NOMO-1 treated with DMSO at 0.1 percent for 48 hours (cell line): ENCODE measurements at regions not wholly inside any gene's neighbourhood (a gene's known extent, or its start where the extent isn't known, plus 50 kb on each side); places are given as distances from the start of the nearest gene placed in this dataset.

ENCODE experiments used
- DNase-seq: peaks from one replicate; lab custom pipeline; 2025; ENCODE audit not compliant: unreplicated experiment; lab: John Stamatoyannopoulos, UW

DNA sequence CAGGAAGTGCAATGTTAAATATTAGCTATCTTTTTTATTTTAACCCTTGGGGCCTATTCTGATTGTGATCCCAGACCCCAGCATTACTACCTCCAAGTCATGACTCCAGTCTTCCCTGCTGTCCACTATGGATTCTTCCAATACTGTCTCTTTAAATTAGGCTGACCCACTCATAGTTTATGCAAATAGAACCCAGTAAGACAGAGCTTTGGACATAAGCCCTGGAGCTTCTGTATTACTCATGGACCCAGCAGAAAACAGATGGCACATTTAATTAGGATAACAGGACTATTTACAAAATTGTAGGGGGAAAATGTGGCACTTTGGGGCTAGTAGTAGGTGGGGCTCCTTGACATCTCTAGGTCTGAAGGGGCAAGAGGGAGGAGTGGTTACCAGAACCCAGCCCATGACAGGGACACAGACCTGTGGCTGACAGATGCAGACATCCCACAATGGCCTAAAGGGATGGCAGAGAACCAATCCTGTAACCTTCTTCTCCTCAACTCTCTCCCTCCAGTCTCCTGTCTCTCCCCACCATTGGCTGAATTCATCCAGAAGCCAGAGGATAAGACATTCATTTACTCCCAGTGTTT lies 233.5 kb downstream of the OMA1 start:
- no peak for DNase-seq

DNA sequence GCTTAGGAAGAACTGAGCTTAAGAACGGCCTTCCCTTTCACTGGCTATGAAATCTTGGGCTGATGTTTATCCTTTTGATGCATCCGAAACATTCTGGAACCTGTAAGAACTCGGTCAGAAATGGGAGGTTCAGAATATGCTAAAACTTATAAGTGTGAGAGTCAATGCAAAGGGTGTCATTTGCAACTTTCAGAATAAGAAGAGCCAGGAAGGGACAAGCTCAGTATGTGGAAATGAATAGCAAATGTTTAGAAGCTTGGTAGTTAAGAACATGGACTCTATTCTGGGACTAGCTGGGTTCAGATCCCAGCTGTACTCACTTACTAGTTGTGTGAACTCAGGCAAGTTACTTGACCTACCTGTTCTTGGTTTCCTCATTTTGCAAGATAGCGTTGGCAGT lies 234.1 kb downstream of the OMA1 start:
- DNase-seq = no peak

DNA sequence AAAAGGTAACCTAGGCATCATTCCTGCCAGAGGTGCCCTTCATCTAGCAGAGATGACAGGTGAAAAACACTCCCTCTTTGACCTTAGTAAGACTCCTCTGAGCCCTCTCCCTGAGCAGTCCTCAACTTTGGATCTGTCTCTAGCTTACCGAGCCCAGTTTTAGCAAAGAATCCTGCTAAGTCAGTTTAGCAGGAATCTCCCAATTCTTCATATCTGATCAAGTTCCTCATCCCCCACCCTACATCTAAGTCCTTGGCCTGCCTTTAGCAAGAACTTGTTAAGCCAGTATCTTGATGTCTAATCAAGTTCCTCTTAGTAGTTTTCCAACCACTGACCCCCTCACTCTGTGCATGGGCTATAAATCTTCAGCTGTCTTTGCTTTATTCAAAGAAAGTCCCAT lies 235.6 kb downstream of the OMA1 start:
- DNase-seq = peak; percentile 28

DNA sequence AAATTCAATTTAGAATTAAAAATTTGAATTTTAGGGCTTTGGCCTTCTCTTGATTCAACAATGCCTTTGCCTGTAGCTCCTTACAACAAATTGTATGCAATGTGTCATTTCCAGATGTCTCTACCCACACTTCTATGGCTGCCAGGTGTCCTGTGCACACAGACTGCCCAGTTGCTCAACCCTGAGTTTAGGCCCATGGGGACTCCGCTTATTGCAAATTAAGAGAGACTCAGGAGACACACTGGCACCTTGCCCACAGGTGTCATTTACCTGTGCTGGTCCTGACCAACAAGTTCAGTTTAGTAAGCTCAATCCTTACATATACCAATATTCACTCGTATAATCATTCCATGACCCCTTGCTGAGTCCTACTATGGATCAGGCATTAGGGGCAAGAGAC lies 236.1 kb downstream of the OMA1 start:
- DNase-seq = no peak

DNA sequence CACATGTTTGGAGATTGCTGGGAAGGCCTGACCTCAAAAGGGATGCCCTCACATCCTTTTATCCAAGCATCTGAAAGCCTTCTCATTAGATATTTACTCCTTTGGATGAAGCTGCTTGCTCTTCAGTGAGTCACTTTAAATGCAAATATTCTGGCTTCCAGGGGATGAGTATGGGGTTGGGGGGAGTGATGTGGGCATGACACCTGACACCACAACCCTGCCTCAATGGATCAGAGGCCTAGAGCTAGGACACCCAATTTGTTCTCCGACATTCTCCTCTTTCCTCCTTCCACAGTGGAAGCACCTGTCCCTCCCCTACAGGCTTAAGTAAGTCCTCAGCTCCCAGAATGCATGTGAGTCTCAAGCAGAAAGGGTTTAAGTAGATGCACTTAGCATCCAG lies 238.3 kb downstream of the OMA1 start:
- no peak for DNase-seq

DNA sequence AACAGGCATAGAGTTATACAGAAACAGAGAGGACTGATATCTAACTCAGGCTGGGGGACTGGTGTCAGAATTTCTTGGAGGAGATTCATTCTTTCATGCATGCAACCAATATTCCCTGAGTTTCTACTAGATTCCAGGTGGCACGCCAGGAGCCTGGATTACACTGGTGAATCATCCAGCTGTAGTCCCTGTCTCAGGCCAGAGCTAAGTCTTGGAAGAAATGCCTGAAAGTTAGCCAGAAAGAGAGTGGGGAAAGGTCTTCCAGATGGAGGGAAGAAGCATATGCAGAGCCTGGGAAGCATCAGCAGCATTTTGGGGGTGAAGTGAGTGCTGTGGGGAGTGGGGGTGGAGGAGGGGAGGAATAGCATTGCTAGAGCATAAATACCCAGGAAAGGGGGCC lies 239.1 kb downstream of the OMA1 start:
- no peak for DNase-seq

DNA sequence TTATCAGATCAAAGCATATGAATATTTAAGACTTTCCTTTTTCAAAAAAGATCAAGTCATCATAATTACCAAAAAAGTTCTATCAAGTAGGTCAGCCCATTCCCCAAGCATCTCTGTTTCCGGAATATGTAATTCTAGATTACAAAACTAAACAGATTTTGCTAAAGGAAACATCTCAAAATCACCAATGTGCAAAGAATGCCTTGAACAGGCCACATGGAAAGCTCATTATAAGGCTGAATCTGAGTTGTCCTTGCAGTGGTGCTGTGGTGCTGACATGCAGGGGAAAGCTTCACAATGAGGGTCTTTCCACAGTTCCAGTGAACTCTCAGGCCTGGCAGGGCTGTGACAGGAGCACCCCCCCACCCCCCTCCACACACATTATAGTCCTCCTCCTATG lies 240.9 kb downstream of the OMA1 start:
- no peak for DNase-seq

DNA sequence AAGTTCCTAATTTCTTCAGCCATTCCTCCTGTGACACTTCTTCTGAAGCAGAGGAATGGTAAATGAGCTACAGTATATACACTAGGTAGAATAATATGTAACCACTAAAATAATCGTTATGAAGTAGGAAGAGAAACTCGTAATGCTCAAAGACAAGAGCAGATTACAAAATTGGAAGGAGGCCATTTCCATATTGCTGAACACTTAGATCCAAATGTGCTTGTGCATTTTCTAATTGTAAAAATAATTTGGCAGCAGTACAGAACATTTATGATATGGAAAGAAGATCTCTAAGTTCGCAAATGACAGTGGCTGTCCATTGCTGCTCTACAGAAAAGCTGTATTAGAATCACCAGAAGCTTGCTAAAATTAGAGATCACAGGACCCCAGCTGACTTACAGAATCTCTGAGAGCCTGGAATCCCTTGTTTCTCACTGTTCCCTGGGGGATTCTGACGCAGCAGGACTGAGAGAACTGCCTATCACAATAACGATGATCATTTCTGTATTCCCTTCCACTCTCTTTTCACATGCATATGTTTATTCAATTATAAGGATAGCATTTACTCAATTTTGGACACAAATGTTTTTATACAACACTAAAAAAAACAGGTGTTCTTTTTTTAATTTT lies 242.1 kb downstream of the OMA1 start:
- peak; percentile 43 for DNase-seq

DNA sequence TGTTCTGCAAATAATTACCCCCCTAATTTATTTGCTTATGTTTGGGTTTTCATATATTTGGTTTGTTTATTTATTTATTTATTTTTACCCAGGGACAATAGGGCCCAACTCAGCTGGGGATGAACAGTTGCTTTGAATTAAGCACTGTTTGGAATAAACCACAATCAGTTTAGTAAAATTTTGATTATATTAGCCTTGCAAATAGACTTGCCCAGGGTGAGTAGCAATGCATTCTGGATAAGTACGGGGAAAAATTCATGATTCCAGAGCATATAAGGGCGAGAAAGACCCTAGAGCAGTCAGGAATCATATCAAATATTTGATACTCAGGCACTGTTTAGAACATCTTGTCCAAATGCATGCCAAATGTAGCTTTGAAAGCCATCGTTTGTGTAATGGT lies 242.7 kb downstream of the OMA1 start:
- no peak for DNase-seq

DNA sequence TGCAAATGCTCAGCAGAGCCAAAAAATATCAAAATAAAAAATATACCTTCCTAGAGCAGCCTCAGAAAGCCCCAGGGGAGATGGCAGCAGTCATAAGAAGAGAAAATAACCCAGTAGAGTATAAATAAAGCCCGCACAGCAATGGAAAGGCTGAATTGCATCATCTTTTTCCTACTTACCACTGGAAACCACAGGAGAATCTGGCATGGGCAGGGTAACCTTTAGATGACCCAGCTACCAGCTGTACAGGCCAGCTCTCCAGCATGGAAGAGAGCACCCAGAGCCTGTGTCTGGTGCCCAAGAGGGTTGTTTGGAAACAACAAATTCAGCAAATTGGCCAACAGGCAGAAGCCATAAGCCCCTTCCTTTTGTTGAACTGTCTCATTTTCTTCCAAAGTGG lies 253.1 kb downstream of the OMA1 start:
- DNase-seq = no peak

DNA sequence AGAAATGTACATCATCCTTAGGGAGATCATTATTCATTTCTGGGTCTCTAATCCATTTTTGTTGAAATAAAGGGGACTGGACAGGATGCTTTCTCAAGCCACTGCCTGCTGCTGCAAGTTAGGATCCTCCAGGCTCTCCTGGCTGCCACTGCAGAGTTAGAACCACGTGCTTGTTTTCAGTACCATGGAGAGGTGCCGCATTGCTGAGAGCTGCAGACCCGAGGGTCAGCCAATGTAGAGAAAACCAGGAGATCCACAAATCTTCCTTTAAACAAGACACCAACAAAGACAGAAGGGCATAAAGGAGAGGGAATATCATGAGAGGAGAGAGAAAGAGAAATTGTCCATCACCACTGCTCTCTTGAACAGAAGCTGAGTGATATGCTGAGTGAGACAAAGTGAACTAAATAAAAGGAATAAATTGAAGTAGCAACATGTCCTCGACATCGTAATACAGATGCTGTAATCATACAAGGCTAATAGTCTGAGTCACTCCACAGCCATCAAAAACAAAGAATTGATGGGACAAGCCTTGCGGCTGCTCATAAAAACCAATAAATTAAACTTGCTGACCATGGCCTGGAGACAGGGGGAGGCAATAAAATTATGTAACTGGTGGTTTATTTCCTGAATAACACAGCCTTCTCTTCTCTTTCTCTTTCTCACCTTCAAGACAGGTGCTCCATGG lies 255.7 kb downstream of the OMA1 start:
- peak; percentile 2 for DNase-seq

DNA sequence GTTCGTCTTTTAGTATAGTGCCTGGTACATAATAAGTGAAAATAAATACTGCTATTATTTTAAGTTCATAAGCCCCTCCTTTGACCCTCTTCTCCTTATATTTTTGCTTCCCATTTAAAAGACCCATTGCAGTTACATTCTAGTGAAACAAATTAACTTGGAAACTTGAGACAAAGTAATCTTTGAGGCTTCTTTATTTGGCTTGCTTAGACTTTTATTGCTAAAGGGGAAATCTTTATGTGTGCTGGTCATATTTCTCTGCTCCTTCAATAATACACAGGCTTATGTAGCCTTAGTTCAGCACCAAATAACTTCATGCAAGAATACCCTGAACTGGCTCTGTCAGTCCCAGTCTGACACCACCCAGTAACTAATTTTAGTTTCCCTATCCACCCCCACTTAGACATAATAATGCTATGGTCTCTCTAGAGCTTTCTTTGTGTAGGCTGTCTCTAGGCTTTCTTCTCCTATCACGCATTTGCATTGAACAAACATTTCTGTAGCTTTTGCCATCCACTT lies 257.8 kb downstream of the OMA1 start:
- DNase-seq = no peak

DNA sequence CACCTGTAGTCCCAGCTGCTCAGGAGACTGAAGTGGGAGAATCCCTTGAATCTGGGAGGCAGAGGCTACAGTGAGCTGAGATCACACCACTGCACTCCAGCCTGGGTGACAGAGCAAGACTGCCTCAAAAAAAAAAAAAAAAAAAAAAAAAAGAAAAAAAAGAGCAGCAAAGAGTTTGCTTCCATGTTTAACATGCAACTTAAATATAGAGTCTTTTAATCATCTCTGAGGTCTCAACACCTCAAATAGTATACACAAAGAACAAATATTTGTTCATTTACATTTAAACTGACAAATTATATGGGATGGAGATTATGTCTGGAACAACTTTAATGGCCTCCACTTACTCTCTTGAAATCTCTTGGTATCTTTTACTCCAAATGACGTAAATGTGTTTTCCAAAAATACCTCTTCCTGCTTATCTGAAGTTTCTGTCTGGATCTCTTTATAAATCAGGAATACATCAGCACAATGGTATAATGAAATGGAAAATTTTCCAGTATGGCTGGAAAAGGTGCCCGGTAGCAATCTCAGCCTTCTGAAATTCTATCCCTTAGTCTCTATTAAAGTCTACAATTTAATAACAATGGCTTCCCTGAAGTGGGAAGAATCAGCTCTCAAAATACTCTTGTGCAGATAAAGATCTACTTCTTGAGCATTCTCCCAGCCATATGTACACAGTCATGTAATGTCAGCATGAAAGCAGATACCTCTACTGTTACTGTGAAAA lies 258.5 kb downstream of the OMA1 start:
- no peak for DNase-seq

DNA sequence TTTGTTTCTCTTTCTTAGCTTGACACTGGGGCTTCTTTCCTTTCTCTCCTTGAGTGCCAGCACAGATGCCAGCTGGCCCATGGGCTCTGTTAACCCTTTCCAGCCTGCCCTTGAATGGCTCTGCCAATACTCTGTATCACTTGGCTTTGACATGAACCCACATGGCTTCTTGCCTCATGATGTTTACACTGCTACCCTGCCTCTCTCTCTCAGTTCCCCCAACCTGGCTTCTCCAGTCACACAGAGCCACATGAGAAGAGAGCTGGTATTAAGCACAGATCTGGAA lies 262.4 kb downstream of the OMA1 start:
- DNase-seq = no peak

DNA sequence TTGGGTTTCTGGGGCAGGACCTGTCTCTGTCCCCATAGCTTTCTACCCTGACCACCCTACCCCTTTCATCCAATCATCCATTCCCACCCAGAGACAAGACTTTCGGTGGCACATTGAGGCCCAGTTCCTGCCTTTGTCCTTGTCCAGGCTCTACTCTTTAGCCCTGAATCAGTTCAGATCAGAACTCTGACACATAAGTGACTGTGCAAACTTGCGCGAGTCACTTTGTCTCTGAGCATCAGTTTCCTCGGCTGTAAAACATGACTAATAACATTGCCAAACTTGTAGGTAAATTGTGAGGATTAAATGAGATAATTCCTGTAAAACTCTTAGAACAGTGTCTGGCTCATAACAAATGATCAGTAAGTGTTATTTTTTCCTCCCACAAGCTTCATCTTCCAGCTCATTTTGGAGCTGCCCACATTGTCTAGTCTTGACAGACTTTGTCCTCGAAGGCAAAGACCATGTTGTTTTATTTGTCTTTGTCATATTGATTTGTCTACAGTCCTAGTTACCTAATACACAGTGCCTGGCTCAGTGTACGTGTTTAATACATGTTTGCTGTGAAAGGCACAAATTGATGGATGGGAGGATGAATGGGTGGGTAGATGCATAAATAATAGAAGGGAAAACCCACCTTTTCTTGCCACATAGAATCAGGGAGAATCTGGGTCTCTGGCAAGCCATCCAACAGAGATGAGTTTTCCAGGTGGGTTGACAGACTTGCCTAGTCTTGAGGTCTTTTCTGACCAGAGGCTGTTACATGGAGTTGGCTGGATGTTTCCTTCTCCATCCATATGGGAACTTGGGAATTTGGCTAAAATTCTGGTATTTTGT lies 262.9 kb downstream of the OMA1 start:
- DNase-seq = no peak

DNA sequence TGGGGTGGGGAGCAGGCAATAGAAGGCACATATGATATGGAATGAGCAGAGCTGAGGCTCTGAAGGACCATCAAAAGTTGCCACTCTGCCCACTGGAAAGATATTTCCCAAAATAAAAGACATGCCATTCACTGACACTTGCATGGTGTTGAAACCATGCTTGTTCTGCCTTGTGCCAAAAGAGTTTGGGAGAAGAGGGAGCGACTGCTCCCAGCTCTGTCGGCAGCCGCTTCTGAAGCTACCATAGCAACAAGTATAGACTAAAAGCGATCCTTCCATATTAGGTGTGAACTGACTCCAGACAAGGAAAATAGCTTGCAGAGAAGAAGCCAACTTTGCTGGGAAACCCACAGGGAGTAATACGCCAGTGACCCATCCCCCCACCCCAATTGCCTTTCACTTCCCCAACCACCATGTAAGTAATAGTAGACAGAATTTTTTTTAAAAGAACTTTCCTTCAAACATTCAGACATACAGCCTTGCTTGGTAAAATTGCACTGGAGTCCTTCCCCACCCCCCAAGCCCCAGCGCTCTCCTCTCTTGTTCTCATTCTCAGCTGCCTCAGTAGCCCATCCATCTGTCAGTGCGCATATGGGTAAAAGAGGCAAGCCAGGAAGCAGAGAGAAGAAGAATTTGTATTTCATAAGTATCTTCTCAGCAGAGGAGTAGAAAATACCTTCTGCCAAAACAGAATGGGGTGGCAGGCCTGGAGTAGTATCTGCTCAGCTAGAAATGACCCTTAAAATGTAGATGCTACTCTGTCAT lies 263.7 kb downstream of the OMA1 start:
- no peak for DNase-seq

DNA sequence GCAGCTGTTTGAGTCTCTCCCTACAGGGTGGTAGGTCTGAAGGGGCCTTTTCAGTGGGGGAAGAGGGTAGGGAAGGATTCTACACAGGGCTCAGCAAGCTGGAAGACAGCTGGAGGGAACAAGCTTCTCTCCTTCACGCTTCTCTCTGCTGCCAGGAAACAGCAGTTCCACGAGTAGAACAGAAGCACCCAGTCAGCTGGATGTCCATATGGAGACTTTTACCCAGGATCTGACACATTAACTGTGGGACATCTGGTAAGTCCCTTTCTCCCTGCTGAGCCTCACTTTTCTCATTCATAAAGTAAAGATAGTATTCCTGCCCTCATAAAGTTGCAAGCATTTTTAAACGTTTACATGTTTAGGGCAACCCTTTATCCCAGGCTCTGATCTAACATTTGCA lies 280.3 kb downstream of the OMA1 start:
- DNase-seq = no peak

DNA sequence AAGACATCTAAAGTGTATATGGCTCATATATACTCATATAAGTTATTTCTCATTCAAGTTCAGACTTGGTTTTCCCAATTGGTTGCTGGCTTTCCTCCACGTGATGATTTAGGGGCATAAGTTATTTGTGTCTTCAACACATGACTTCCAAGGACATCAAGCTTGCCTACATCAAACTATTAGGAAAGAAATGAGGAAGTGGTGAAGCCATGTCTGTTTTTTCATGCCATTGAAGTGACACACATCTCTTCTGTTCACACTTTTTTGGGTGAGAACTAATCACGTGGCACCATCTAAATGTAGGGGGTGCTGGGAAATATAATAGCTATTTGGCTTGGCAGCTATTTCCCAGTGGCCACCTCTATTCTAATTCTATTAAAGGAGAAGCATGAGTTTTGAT lies 282.1 kb downstream of the OMA1 start:
- DNase-seq = no peak

DNA sequence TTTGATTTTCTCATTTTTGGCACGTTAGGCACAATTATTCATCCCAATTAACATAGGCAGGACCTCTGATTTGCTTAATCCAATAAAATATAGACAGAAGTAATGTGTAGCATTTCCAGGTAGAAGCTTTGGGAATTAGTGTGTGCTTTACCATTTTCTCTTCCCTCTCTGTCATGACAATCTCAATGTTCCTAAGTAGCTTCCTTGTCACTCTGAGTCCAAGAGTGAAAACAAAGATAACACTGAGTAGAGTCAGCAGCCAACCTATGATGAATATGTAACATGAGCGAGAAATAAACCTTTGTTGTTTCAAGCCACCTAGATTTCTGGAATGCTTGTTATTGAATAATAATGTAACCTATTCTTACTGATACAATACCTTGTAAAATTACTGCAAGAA lies 283.8 kb downstream of the OMA1 start:
- no peak for DNase-seq

DNA sequence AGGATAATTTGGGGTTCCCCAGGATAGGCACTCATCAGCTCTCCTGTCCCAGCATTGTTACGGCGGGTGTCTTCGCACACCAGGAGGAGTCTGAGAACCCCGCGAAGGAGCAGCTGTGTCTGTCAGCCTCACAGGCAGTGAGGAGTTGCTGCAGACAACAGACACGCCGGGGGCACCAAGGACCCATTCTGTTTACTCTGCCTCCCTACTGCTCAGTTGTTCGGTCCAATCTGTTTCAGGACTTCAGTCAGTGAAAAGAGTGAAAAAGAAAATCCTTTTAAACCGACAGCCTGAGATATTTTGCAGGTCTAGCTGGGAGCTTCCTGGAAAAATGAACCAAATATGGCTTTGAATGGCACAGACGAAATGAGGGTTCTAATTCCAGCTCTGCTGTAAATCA lies 288.4 kb downstream of the OMA1 start:
- DNase-seq = no peak
